Esophagus muscularis mucosa (tissue), 4 donors: ENCODE measurements at regions not wholly inside any gene's neighbourhood (a gene's known extent, or its start where the extent isn't known, plus 50 kb on each side); places are given as distances from the start of the nearest gene placed in this dataset.

Experiments
- CTCF ChIP-seq, 3 experiments: fragments of 200-600 bp in 2 of 3; fragments of 450-650 bp in 1 of 3; sonication (generic) in 2 of 3; IDR thresholded peaks; one replicate each; pipeline ENCODE4 v1.5.1; 2017 to 2019; ENCODE audit warnings: antibody characterized with exemption in 3 of 3, mild to moderate bottlenecking in 2 of 3, moderate library complexity in 1 of 3
- EP300 ChIP-seq: sonication (generic); formaldehyde crosslinking; IDR thresholded peaks from one replicate; pipeline ENCODE4 v1.6.1; 2017; ENCODE audit warnings: antibody characterized with exemption
- POLR2A ChIP-seq: fragments of 450-650 bp; IDR thresholded peaks from one replicate; pipeline ENCODE4 v1.6.1; 2017; ENCODE audit warnings: antibody characterized with exemption, moderate library complexity, mild to moderate bottlenecking, low read depth
- POLR2AphosphoS5 ChIP-seq, 2 donors: sonication (generic); formaldehyde crosslinking; IDR thresholded peaks; one replicate each; pipeline ENCODE4 v1.6.1; 2017; ENCODE audit warnings: antibody characterized with exemption in 2 of 2

GRCh38 chr21:35351434-35351833 lies 302.3 kb upstream of the RUNX1 start:
- TF ChIP-seq CTCF (IDR thresholded peaks at IDR 0.05) (no peak), POLR2A (no peak), EP300 (no peak), POLR2AphosphoS5 (IDR thresholded peaks at IDR 0.05) (no peak)
